ENCODE measurements at regions not wholly inside any gene's neighbourhood (a gene's known extent, or its start where the extent isn't known, plus 50 kb on each side); places are given as distances from the start of the nearest gene placed in this dataset.

- TF ChIP-seq POLR2AphosphoS5 (IDR thresholded peaks at IDR 0.05) = no peak
- TF ChIP-seq, protein P1, sequence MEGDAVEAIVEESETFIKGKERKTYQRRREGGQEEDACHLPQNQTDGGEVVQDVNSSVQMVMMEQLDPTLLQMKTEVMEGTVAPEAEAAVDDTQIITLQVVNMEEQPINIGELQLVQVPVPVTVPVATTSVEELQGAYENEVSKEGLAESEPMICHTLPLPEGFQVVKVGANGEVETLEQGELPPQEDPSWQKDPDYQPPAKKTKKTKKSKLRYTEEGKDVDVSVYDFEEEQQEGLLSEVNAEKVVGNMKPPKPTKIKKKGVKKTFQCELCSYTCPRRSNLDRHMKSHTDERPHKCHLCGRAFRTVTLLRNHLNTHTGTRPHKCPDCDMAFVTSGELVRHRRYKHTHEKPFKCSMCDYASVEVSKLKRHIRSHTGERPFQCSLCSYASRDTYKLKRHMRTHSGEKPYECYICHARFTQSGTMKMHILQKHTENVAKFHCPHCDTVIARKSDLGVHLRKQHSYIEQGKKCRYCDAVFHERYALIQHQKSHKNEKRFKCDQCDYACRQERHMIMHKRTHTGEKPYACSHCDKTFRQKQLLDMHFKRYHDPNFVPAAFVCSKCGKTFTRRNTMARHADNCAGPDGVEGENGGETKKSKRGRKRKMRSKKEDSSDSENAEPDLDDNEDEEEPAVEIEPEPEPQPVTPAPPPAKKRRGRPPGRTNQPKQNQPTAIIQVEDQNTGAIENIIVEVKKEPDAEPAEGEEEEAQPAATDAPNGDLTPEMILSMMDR (IDR thresholded peaks at IDR 0.05) = no peak
Measured at GRCh38 chrX:8341814-8342590, 122.6 kb upstream of the VCX3B start.

Measured in breast epithelium (tissue), 3 donors.